ENCODE measurements at regions not wholly inside any gene's neighbourhood (a gene's known extent, or its start where the extent isn't known, plus 50 kb on each side); places are given as distances from the start of the nearest gene placed in this dataset.
"Not testable (repeated sequence)": the region's sequence is repeated elsewhere in the genome, so short reads cannot be mapped to it uniquely, and the experiment has no call there.

- not testable (repeated sequence) for H2BK120ac ChIP-seq (ENCODE audit: low read depth, low read length, poor library complexity, severe bottlenecking); H3K4me1 ChIP-seq (ENCODE audit: insufficient read depth, low read length); DNase-seq; H3K23ac ChIP-seq (ENCODE audit: insufficient read length, low read depth, low read length); H3K9me3 ChIP-seq (ENCODE audit: control insufficient read depth, low read depth, low read length); H4K91ac ChIP-seq (ENCODE audit: insufficient read length, low read depth, low read length); H2AFZ ChIP-seq (ENCODE audit: low read length); H2AK5ac ChIP-seq (ENCODE audit: insufficient read length, low read length); H3K4me2 ChIP-seq (ENCODE audit: insufficient read depth, insufficient read length, low read length); H2BK12ac ChIP-seq (ENCODE audit: insufficient read length, low read depth, low read length); H3K27ac ChIP-seq (ENCODE audit: insufficient read length, low read depth, low read length); H4K8ac ChIP-seq (replicated peaks; ENCODE audit: insufficient read length, low read depth, low read length); H3K4me3 Mint-ChIP-seq; H2BK5ac ChIP-seq (ENCODE audit: insufficient read length, low read length); H4K20me1 ChIP-seq (ENCODE audit: control insufficient read depth, insufficient read depth, insufficient read length); H3K4me1 Mint-ChIP-seq; H3K27me3 ChIP-seq (ENCODE audit: insufficient read depth, low read length); H3T11ph ChIP-seq (ENCODE audit: low read length); H3K18ac ChIP-seq (ENCODE audit: insufficient read length, low read depth, low read length); H3K79me1 ChIP-seq (ENCODE audit: insufficient read depth, low read depth, low read length, poor library complexity, severe bottlenecking); H3K36me3 Mint-ChIP-seq (ENCODE audit: insufficient read depth in 1 of 3, low read depth in 3 of 3); H3K9ac ChIP-seq (ENCODE audit: extremely low read depth, insufficient read length, low read length); H3K79me2 ChIP-seq (ENCODE audit: insufficient read depth, low read length); H4K5ac ChIP-seq (ENCODE audit: insufficient read length, low read depth, low read length); H3K56ac ChIP-seq (ENCODE audit: insufficient read length, low read depth, low read length); H3K4ac ChIP-seq (ENCODE audit: low read depth, low read length); H3K14ac ChIP-seq (ENCODE audit: insufficient read depth, low read length); H2BK15ac ChIP-seq (ENCODE audit: low read depth, low read length); H3K27ac Mint-ChIP-seq; H3K23me2 ChIP-seq (ENCODE audit: insufficient read length, low read depth, low read length, poor library complexity, severe bottlenecking); H2BK20ac ChIP-seq (ENCODE audit: low read depth, low read length, poor library complexity, severe bottlenecking)
- Mint-ChIP-seq H3K9me3 (peaks cover 0 to 33% of the 10 kb centered on the region in 2 experiments; a peak in 2 of 5 replicates), H3K27me3 (ENCODE audit: low read depth) (peaks cover 47% of the 10 kb centered on the region)
- WGBS (ENCODE audit: extremely low coverage, insufficient read length, low lambda C conversion rate), result no CpG with 5 or more reads among the region's 7 CpGs
These were observed 101.5 kb downstream of the TRIM43 start for GRCh38 chr2:95693071-95693846.
